GM18861 (cell line): ENCODE measurements at regions not wholly inside any gene's neighbourhood (a gene's known extent, or its start where the extent isn't known, plus 50 kb on each side); places are given as distances from the start of the nearest gene placed in this dataset.

Source experiments
- ATAC-seq: cut with Tn5 transposase; IDR thresholded peaks from one replicate; pipeline ENCODE4 v1.9.1; 2021; ENCODE audit not compliant: unreplicated experiment

- ATAC-seq = no peak
Observed at GRCh38 chr18:59086522-59086921, 53.2 kb upstream of the SEC11C start.

GRCh38 chr18:59087391-59087790 lies 52.3 kb upstream of the SEC11C start:
- ATAC-seq = no peak
